ENCODE measurements at regions not wholly inside any gene's neighbourhood (a gene's known extent, or its start where the extent isn't known, plus 50 kb on each side); places are given as distances from the start of the nearest gene placed in this dataset.

- TF ChIP-seq CTCF (conservative IDR thresholded peaks at IDR 0.05; ENCODE audit: low read depth, low read length) = no peak
- TF ChIP-seq EZH2phosphoT487 (IDR thresholded peaks at IDR 0.05; ENCODE audit: borderline replicate concordance, low read length) = no peak
Measured at GRCh38 chr6:96450082-96450769, 71.4 kb upstream of the UFL1 start.

Data from PC-3 (cell line).